Spleen (tissue), 7 donors: ENCODE measurements at regions not wholly inside any gene's neighbourhood (a gene's known extent, or its start where the extent isn't known, plus 50 kb on each side); places are given as distances from the start of the nearest gene placed in this dataset.

Experiments used
- POLR2AphosphoS5 ChIP-seq, 3 donors: sonication (generic); formaldehyde crosslinking; IDR thresholded peaks; one replicate each; pipeline ENCODE4 v1.5.1; 2017; ENCODE audit warnings: antibody characterized with exemption in 3 of 3
- TF ChIP-seq, protein P1 (sequence below), 11 experiments: fragments of 200-600 bp in 7 of 11; fragments of 450-650 bp in 4 of 11; sonication (generic) in 4 of 11; IDR thresholded peaks in 8 of 11; conservative IDR thresholded peaks in 3 of 11; 1 replicate in 7 of 11; 2 replicates in 4 of 11; pipeline versions ENCODE4 v1.4.0 to v1.8.0; 2016 to 2021; ENCODE audit warnings: antibody characterized with exemption in 11 of 11, inconsistent platforms in 4 of 11, mild to moderate bottlenecking in 1 of 11
- donor health status: DM: no; HTN: no; CAD: no; lungs with moderate emphysema.
- donor health status: DM: no; HTN: no; CAD: no.
- donor health status: DM: no; HTN: no; CAD: no.

DNA sequence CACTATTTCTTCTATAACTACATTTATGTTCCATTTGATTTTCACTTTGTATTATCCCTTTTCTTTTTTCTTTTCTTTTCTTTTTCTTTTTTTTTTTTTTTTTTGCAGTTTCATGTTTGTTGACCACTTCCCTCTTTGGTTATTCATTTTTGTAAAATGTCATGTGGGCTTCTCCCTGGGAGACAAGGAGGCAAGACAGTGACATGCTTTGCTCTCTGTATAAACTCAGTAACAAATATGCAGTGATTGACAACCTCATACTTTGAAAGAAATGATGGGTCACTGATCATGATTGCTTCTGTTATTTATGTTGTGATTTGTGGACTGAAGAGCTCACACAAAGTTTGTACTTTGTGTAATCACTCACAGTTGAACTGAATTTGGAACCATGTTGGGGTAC, 90.2 kb upstream of the ABI1 start:
- TF ChIP-seq, protein P1, sequence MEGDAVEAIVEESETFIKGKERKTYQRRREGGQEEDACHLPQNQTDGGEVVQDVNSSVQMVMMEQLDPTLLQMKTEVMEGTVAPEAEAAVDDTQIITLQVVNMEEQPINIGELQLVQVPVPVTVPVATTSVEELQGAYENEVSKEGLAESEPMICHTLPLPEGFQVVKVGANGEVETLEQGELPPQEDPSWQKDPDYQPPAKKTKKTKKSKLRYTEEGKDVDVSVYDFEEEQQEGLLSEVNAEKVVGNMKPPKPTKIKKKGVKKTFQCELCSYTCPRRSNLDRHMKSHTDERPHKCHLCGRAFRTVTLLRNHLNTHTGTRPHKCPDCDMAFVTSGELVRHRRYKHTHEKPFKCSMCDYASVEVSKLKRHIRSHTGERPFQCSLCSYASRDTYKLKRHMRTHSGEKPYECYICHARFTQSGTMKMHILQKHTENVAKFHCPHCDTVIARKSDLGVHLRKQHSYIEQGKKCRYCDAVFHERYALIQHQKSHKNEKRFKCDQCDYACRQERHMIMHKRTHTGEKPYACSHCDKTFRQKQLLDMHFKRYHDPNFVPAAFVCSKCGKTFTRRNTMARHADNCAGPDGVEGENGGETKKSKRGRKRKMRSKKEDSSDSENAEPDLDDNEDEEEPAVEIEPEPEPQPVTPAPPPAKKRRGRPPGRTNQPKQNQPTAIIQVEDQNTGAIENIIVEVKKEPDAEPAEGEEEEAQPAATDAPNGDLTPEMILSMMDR (IDR thresholded peaks at IDR 0.05 in 8 of 11, conservative IDR thresholded peaks at IDR 0.05 in 3 of 11) = no peak
- no peak for TF ChIP-seq POLR2AphosphoS5 (IDR thresholded peaks at IDR 0.05)
